ENCODE measurements at regions not wholly inside any gene's neighbourhood (a gene's known extent, or its start where the extent isn't known, plus 50 kb on each side); places are given as distances from the start of the nearest gene placed in this dataset.

DNA sequence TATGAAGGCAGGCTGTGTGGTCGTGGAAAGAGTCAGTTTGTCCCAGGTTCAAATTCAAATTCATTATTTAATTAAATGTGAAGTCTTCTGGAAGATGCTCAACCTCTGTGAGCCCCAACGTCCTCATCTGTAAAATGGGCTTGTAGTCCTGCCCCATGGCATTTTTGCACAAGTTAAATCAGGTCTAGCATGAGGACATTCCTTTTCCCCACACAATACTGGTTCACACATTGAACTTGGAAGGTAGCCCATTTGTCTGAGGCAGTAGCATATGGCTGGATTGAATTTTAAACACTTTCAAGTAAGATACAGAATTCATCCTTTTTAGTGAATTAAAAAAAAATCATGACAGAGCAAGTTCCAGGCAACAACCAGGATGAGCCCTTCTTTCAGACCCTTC, 665.4 kb upstream of the HS6ST1 start:
- no peak for DNase-seq (ENCODE audit: low read depth in 3 of 3, low spot score in 1 of 3)

DNA sequence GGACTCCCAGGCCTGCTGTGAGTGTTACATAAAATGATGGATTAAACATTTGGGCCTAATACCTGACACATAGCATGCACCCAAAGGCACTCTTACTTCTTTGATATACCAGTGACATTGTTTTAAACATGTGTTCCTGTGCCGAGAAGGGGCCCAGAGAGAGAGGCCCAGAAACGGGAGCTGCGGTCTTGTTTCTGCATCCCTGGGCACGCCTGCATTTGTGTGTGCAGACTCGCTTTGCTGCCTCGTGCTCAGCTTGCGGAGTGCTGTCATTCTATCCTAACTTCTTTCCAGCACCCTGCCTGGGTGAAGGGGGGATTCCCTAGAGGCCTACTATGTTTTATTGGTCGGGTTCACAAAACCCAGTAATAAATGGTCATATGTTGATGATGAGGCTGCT, 666.2 kb upstream of the HS6ST1 start:
- DNase-seq (ENCODE audit: low read depth in 3 of 3, low spot score in 1 of 3) = no peak

DNA sequence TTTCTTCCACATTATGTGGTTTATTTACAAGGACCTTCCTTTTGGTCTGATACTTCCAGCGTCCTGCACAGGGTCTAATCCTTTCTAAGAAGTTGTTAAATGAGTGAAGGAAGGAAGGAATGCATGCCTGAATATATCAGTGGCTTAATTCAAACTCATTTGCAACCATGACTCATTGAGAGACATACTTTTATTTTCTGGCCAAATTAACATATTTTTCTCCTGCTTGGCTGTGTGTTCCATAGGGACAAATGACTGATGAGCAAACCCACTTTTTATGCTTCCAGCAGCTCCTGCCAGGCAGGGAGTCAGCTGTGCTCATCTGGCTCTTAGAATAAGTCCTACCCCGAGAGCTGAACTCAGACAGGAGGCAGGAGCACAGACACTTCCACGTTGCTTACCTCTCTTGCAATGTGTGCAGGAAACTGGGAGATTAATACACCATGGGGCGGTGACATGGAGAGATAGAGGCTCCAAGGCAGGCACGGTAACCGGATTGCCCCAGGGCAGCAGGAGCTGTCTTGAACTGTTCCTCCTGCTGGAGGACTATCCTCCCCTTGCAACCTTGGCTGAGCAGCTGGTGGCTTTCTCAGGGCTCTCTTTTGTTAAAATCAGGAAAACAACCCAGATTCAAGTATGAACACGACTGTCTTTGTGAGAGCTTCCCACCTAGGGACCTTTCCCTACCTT, 667.5 kb upstream of the HS6ST1 start:
- DNase-seq (ENCODE audit: low read depth in 3 of 3, low spot score in 1 of 3) = no peak

DNA sequence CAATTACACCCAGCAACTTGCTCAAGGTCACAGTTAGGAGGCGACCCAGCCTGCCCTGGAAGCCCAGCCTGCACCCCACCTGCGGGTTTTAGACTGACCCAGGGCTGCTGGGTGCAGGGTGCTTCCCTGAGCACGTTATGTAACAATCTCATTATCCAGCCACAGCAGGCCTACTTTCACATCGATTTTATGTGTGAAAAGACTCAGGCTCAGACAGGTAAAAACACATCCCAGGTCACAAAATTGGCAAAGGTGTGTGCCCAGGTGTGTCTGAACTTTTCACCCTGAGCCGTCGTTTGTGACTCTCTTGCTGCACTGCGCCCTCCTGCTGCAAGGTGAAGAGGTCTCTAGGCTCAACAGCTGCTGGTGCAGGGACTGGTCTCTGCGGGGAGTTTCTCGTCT, 668.2 kb upstream of the HS6ST1 start:
- no peak for DNase-seq (ENCODE audit: low read depth in 3 of 3, low spot score in 1 of 3)

DNA sequence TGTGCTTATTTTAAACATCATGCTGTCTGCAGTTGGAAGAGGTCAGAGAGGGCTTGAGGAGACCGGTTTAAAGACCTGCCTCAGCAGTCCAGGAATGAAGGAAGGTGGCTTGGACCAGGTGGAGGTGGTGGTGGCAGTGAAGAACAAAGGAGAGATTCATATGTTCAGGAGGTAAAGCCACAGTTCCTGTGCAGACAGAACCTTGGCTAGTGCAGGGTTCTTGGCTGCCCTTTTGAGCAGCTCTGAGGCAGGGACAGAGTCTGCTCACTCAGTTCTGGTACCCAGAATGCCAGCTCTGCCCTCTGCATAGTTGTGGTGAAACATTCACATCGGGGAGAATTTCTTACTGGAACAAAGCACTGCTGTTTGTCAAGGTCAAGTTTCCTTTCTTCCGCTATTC, 669.7 kb upstream of the HS6ST1 start:
- no peak for DNase-seq (ENCODE audit: low read depth in 3 of 3, low spot score in 1 of 3)

GRCh38 chr2:128988967-128989366, 670.3 kb upstream of the HS6ST1 start:
- no peak for DNase-seq (ENCODE audit: low read depth in 3 of 3, low spot score in 1 of 3)

GRCh38 chr2:128995086-128995485, 676.4 kb upstream of the HS6ST1 start:
- DNase-seq (ENCODE audit: low read depth in 3 of 3, low spot score in 1 of 3) = no peak

- DNase-seq (ENCODE audit: low read depth in 3 of 3, low spot score in 1 of 3) = no peak
Observed at GRCh38 chr2:128996078-128996477, 677.4 kb upstream of the HS6ST1 start.

GRCh38 chr2:128997166-128997866, 678.6 kb upstream of the HS6ST1 start:
- DNase-seq (ENCODE audit: low read depth in 3 of 3, low spot score in 1 of 3) = no peak

- DNase-seq (ENCODE audit: low read depth in 3 of 3, low spot score in 1 of 3) = no peak
Observed at GRCh38 chr2:129001926-129002325, 683.3 kb upstream of the HS6ST1 start.

DNA sequence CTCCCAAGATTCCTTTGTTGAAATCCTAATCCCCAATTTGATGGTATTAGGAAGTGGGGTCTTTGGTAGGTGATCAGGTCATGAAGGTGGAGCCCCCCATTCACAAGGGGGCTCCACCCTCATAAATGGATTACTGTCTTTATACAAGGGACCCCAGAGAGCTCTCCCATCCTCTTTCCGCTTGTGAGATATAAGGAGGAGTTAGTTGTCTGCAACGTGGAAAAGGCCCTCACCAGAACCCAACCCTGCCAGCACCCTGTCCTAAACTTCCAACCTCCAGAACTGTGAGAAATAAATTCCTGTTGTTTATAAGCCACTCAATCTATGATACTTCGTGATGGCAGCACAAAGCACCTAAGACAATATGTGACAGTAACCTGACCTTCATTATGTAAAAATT, 684.1 kb upstream of the HS6ST1 start:
- no peak for DNase-seq (ENCODE audit: low read depth in 3 of 3, low spot score in 1 of 3)

GRCh38 chr2:129004485-129004884, 685.8 kb upstream of the HS6ST1 start:
- no peak for DNase-seq (ENCODE audit: low read depth in 3 of 3, low spot score in 1 of 3)

DNA sequence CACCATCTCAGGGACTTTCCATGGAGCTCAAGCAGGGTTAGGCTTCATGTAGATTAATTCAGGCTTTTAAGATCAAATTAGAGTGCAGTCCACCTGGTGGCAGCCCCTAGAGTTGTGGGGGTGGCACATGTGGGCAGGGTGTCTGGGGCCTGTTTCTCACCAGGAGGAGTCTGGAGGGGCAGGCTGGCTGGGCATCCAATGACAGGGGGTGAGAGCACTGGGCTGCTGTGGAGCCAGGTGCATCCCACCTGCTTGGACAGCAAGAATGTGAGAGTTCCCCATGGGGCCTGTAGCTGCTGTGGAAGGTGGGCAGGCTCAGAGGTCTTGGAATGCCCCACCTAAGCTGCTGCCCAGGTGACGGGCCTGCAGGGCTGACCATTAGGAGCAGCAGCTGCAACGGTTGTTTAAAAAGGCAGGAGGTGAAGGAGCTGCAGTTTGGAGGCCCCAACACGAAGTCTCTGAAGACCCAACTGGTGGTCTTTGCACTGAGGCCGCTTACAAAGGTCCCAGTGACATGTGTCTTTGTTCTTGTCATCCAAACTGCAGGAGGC, 686.3 kb upstream of the HS6ST1 start:
- DNase-seq (ENCODE audit: low read depth in 3 of 3, low spot score in 1 of 3) = no peak

GRCh38 chr2:129006135-129006886, 687.6 kb upstream of the HS6ST1 start:
- no peak for DNase-seq (ENCODE audit: low read depth in 3 of 3, low spot score in 1 of 3)

DNA sequence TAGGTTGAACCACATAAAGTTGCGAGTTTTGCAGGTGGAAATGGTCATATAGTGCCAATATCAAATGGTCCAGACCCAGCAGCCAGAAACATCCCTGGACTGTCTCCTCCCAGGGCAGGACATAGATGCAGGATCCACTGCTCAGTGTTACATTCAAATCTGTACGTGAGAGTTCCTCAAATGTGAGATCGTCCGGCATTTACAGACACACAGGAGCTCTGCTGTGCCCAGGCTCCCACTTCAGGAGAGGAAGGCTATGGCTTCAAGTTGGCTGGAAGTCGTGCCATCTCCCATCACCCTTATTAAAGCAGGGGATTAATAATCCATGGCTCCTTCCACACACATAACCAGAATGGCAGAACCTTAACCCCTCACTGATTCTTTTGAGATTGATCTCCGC, 688.2 kb upstream of the HS6ST1 start:
- no peak for DNase-seq (ENCODE audit: low read depth in 3 of 3, low spot score in 1 of 3)

GRCh38 chr2:129008055-129008880, 689.6 kb upstream of the HS6ST1 start:
- no peak for DNase-seq (ENCODE audit: low read depth in 3 of 3, low spot score in 1 of 3)

DNA sequence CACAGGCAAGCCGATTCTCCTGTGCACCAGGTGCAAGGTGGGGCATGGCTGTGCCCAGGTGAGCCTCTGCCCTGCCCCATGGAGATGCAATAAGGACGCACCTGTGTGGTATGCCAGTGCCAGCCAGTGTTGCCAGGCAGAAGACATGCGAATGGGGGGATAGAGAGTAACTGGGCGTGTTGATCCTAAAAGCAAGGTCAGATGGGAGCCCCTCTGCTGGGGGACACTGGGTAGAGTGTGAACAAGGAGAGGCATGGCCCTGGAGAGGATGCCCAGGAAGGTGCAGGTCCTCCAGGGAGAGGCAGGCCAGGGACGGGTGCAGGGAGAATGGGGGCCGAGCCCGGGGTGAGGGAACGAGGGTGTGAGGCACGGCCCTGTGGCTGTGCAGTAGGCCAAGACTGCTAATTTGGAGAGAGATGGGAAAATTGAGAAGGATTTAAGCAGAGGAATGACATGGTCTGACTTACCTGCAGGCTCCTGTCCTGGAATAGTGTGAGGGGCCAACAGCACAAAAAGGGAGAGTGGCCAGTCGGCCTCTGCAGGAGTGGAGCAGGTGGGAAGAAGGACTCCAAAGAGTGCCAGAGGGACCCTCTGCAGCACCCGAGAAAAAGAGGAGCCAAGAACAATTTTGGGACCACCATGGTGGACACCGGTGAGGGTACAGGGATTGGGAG, 690.4 kb upstream of the HS6ST1 start:
- DNase-seq (ENCODE audit: low read depth in 3 of 3, low spot score in 1 of 3) = no peak

DNA sequence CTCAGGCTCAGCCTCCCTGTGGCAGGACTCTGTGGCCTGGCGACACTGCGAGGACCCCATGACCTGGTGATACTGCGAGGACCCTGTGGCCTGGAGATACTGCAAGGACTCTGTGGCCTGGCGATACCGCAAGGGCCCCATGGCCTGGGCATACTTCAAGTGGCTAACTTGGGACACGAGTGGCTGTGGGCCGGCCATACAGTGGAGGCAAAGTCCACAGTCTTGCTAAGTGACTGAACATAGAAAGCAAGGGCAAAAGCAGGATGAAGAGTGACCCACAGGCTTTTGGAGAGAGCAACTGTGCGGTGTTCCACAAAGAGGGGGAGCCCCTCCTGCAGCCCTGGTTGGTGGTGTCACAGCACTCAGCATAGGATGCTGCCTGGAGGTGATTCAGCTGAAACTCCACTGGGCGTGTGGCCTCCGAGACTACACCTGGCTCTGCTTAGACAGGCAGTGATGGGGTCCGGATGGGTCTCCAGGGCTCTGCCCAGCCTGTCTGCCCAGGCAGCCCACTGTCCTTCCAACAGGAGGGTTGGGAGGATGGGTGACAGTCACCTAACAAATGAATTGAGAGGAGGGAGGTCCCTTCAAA, 691.0 kb upstream of the HS6ST1 start:
- no peak for DNase-seq (ENCODE audit: low read depth in 3 of 3, low spot score in 1 of 3)

DNA sequence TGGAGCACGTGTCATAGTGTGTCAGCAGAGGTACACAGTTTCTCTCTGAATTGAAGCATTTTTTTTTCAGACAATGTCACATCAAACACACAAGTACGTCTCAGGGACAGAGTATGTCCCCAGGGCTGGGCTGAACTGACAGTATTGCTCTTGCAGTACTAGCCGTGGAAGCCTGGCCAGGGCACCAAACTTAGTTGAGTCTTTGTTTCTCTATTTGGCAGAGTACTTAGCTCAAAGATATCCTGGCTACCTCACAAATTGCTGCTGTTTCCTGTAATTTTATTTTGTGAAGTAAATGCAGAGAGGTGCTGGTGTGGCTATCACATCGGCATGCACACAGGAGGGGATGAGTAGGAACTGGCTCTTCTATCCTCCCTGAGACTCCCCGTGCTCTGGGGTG, 691.6 kb upstream of the HS6ST1 start:
- DNase-seq (ENCODE audit: low read depth in 3 of 3, low spot score in 1 of 3) = no peak

GRCh38 chr2:129011466-129012061, 692.9 kb upstream of the HS6ST1 start:
- no peak for DNase-seq (ENCODE audit: low read depth in 3 of 3, low spot score in 1 of 3)

All from stimulated activated CD4-positive, alpha-beta T cell treated with anti-CD3 and anti-CD28 coated beads, TNF-alpha, amount 100 ng/mL, for 1 hour (primary cell).